ENCODE measurements at regions not wholly inside any gene's neighbourhood (a gene's known extent, or its start where the extent isn't known, plus 50 kb on each side); places are given as distances from the start of the nearest gene placed in this dataset.

DNA sequence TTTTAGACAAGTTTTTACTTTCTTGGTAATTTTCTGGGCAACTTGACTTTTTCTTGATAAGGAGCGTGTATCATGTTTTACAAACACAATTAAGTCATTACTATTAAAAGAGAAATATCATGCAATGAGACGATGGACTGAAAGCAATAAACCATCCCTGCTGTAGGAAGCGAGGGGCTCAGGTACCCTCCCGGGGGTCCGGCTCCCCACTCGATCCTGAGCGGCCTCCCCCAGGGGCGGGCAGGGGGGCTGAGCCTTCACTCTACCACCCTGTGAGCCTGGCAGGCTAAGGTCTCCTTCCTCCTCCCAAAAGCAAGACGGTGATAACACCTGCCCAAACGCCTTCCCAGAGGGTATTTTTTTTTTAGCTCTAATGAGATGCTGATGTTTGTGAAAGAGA is 51.8 kb upstream of the ADGRA1 start:
- DNase-seq, result no peak

DNA sequence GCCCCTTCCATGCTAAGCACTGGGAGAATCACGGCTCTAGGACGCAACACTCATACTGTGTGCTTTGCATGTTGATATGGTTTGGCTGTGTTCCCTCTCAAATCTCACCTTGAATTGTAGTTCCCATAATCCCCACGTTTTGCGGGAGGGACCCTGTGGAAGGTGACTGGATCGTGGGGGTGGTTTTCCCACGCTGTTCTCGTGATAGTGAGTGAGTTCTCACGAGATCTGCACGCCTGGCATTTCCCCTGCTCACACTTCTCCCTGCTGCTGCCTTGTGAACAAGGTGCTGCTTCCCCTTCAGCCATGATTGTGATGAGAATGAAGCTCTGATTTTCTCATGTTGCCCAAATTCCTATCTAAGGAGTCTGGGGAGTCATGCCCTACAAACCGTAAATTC is 53.0 kb upstream of the ADGRA1 start:
- no peak for DNase-seq

DNA sequence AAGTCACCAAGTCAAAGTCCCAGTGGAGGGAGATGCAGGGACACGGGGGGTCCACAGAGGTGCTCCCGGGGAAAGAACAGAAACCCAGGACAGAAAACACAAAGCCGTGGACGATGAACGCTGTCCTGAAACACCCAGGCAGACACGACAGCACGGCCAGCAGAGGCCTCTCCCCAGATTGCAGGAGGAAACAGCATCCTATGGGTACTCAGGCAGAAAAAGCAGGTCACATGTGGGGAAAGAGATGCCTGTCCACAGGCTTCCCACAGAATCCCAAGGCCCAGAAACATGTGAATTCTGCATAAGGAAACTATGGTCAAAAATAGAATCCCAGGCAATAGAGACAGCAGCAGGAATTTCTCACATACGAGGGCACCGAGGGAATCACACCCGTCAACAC is 53.6 kb upstream of the ADGRA1 start:
- DNase-seq, result no peak

DNA sequence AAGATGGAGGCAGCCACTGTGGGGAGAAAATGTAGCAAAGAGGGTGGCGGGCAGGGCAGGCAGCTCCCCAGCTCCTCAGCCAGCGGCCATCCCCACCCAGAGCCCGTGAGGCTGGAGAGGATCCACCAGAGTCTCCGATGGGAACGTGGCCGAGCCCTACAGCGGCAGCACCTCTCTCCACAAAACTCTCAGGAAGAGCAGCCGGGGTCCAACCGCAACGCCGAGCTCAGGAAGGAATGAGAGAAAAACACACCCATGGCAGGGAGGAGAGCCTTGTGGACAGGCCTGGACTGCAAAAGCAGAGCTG is 54.0 kb upstream of the ADGRA1 start:
- DNase-seq, result no peak

DNA sequence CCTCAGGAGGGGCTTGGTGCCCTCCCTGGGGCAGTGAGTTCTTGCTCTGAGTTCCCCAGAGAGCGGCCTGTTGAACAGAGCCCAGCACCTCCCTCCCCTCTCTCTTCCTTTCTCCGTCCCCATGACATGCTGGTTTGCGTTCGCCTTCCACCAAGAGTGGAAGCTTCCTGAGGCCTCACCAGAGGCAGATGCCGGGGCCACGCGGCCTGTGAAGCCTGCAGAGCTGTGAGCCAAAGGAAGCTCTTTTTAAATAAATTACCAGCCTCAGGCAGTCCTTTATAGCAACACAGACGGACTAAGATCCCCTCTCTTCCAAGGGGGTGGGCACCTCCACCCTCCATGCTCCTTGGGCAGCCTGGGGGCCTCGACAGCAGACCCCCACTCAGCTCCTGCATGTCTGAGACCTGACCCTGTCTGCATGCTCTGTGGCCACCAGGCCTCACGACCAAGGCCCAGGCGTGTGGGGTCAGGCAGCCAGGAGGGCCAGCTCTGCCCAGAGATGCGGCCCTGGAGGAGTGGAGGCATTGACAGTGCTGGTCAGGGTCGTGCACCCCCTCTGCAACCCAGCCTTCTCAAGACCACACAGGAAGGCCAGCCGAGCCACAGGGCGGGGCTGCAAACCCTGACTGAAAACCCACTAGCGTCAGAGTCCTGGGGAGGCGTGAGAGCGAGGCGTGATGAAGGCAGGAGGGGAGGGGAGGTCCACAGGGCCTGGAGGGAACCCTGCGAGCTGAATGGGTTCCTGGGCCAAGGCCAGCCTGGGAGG is 54.6 kb upstream of the ADGRA1 start:
- no peak for DNase-seq

DNA sequence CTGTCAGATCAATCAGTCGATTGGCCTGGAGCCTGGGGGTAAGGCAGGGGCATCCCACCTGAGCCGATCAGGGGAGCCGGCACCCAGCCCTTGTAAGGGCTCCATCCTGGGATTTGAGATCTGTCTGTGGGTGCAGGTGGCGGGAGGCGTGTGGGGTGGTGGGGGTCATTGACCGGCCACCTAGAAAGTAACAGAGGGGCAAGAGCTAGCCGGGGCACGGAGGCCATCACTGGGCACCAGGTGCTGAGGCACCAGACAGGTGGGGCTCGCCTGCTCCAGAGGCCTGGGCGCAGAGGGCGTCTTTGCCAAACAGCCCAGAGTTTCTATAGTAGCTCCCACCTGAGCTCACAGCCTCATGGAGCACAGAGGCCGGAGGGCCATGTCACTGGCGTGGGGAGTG is 55.5 kb upstream of the ADGRA1 start:
- DNase-seq, result no peak

DNA sequence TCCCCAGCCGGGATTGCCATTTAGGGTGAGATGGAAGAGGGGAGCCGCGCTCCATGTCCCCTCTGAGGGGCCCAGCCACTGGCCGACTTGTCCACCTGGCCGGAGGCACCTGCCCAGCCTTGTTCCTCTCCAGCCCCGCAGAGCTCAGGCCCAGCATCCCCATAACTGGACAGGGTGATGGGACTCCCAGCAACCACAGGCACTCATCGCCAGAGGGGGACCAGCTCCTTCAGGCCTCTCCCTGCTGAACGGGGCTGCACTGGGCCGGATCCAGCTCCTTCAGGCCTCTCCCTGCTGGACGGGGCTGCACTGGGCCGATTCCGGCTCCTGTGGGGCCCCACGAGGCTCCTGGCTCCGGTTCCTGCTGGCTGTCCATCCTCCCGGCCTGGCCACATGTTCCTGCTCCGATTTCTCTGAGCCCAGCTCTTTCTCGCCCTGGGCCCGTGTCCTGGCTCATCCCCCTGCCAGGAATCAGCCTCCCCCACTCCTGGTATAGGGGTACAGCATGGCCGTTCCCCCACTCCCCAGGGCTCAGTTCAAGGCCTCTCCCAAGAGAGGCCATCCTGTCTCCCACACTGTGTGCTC is 56.1 kb upstream of the ADGRA1 start:
- no peak for DNase-seq

DNA sequence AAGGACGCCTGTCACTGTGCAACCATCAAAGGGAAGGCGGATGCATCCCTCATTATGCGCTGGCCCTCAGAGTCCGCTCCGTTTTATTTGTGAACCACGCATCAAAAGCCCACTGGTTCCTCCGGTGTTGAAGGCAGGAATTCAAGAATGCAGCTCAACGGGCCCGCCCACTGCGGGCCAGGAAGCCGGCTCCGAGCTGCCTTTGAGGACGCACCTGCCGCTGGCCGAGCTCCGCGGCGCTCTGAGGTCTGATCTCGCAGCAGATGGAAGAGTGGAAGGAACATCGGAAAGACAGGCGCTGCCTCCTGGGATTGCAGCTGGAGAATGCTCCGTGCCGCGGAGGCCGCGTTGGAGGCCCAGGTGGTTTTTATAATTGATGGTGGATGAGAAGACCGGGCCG is 56.9 kb upstream of the ADGRA1 start:
- DNase-seq, result no peak

DNA sequence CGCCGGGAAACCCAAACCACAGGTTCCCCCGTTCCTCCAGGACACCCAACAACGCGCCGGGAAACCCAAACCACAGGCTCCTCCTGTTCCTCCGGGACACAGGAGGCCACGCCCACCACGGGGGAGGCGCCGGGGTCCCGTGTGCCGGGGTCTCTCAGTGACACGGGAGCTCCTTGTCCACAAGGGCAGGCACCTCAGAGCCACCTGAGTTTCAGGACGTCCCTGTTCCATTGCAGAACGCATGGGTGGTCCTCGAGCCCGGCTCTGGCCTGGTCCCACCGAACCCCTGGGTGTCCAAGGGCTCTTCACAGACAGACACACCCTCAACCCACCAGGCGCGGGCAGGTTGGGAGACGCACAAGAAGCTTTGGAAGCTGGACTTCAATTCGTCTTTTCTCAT is 57.6 kb upstream of the ADGRA1 start:
- DNase-seq, result no peak

DNA sequence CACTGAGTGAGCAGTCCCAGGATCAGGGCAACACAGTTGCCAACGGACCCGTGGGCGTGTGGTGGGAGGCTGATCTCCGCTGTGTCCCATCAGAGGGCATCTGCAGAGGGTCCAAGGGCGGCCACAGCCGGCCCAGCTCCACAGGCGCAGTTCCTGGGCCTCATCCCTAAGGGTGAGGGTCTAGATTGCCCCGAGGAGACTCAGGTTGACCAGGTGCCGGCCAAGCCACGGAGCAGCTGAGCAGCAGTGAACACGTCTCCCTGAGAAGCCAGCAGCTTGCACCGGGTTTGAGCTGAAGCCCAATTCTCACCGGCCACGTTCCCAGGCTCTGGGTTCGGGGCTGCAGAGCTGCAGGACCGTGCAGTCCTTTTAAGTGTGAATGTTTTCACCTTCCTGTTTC is 58.8 kb upstream of the ADGRA1 start:
- no peak for DNase-seq

DNA sequence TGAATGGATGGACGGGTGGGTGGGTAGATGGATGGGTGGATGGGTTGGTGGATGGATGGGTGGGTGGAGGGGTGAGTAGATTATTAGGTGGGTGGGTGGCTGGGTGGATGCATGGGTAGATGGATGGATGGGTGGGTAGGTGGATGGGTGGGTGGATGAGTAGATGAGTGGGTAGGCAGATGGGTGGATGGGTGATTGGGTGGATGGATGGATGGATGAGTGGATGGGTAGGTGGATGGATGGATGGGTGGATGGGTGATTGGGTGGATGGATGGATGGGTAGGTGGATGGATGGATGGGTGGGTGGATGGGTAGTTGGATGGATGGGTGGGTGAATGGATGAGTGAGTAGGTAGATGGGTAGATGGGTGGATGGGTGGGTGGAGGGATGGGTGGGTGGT is 59.6 kb upstream of the ADGRA1 start:
- no peak for DNase-seq

DNA sequence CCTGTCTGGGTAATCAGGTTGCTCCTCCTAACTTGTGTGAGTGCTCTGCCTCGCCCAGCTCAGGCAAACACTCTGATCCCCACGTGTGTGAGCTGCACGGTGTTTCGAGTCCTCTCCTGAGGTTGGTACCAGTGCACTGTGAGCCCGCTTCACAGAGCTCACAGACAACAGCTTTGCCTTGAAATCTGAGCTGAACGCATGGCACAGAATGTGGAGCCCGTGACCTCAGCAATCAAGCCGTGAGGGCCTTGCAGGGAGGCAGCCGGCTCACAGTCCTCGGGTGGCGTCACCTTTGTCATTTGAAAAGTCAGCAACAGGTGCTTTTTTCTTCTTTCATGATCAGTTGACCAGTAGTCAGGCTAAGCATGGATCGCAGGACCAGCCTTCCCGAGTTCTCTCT is 60.2 kb upstream of the ADGRA1 start:
- no peak for DNase-seq

DNA sequence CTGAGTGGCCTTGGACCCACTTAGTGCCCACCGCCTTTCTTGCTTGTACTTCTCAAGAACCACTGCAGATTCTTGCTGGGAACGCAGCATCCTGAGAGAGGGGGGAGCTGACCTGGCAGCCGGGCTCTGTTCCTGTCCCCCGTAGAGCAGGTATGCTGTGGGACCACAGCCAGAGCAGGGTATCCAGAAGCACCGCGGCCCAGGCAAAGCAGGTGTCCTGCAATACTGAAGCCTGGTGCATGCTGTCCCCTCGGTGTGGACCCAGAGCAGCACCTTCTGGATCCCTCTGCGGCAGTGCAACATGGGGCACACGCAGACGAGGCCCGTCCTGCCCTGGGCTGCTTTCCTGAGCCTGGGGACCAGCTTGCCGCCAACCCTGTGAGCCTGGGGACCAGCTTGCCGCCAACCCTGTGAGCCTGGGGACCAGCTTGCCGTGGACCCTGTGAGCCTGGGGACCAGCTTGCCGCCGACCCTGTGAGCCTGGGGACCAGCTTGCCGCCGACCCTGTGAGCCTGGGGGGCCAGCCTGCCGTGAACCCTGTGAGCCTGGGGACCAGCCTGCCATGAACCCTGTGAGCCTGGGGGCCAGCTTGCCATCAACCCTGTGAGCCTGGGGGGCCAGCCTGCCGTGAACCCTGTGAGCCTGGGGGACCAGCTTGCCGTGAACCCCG is 60.9 kb upstream of the ADGRA1 start:
- DNase-seq, result no peak

DNA sequence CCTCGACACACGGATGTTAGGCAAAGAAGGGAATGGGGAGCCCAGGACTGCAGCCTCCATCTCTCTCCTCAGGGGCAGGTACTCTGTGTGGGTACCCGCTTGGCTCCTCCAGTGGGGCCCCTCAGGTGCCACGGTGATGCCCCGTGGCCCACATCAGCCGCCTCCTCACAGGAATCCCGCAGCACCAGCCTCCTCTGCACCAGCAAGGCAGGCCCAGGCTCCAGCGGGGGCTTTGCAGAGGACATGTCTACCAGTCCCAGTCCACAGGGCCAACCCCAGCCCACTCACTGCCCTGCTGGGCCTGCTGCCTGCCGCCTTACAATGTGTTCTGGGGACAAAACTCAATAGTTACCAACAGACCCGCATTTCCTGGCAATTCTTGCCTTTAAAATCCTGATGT is 61.6 kb upstream of the ADGRA1 start:
- no peak for DNase-seq

DNA sequence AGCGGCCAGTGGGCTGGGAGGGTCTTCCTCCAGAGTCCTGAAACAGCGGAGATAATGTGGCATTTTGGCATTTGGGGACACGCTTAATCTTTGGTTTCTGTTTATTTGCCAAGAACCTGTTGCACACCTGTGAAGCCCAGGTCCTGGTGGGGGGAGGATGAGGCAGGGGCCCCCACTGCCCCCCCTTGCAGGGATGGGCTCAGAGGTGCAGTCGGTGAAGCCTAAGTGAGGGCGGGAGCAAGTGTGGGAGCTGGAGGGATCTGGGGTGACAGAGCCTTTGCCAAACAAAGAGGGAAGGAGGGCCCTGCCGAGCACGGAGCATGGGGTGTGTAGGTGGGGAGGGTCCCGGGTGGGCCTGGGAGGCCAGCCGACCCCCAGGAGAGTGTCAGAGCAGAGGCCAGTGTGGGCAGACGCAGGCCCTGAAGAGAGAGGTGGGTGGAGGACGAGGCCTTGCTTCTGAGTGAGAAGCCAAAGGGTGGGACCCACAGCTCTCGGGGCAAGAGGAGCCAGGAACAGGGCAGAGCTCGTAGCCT is 62.1 kb upstream of the ADGRA1 start:
- DNase-seq, result no peak

DNA sequence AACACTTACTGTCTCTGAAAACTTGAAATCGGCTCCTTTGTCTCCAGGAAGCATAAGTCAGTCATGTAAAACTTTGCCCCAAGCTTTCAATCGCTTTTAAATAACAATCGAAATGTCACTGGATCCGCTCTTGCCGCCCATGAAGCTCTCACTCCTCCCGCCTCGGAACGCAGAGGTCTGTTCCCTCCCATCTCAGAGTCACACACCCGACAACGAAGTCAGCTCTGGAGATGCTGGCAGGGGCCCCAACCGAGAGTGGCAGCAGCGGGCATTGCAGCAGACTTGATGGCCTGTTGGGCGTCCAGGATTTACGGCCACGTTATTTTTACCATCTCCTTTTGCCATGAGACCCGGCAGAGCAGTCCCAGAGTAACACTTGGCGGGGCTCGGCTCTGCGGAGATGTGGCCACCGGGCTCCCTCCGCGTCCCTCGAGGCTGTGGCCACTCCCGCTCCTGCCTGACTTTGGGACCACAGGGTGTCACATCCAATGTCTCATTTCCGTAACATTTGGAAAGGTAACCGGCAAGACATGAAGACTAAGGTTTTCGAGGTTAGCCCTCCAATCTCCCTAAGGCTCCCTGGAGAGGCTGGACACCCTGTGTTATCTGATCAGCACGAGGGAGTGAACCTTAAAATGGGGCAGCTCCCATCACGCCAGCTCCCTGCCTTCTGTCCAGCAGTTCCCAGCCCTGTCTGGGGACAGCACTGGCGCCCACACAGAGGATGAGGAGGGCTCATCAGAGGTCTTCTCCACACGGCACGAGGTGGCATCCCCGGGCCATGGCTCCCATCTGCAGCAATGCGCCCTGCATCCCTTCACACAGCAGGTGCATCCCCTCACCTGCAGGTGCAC is 62.8 kb upstream of the ADGRA1 start:
- DNase-seq, result no peak

DNA sequence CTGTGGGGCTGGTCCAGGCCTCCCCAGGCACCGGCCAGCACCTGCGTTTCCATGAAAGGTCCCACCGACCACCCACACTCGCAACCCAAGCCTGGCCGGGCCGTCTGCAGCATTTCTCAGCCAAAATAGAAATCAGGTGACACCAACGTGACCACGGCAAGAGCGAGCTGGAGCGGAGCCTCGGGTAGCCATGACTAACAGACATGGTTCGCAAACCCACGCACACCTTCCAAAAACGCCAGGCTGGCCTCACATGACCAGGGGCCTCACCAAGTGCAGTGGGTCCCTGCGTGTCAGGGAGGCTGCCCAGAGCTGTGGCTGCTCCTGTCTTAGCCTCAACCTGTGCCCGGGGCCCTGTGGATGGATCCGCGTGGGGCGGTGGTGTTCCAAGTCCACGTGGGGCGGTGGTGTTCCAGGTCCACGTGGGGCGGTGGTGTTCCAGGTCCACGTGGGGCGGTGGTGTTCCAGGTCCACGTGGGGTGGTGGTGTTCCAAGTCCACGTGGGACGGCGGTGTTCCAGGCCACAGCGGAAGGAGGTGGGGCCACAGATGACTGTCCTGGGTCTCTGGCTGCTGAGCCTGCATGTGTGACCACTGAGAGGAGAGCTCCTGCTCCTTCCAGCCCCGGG is 64.4 kb upstream of the ADGRA1 start:
- DNase-seq, result no peak

DNA sequence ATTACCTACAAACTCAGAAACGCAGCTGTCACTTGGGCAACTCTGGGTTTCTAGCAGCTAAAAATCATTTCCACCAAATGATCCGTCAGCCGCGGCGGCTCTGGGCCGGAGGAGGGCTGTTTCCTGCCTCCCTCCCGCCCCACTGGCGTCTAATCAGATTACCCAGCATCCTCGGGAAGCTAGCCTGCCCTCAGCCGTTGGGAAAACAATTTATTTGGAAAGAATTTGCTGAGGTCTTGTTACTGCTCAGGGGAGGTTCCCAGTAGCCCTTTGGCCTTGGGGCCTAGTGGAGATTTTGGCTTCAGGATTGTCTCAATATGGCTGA is 65.0 kb upstream of the ADGRA1 start:
- DNase-seq, result no peak

DNA sequence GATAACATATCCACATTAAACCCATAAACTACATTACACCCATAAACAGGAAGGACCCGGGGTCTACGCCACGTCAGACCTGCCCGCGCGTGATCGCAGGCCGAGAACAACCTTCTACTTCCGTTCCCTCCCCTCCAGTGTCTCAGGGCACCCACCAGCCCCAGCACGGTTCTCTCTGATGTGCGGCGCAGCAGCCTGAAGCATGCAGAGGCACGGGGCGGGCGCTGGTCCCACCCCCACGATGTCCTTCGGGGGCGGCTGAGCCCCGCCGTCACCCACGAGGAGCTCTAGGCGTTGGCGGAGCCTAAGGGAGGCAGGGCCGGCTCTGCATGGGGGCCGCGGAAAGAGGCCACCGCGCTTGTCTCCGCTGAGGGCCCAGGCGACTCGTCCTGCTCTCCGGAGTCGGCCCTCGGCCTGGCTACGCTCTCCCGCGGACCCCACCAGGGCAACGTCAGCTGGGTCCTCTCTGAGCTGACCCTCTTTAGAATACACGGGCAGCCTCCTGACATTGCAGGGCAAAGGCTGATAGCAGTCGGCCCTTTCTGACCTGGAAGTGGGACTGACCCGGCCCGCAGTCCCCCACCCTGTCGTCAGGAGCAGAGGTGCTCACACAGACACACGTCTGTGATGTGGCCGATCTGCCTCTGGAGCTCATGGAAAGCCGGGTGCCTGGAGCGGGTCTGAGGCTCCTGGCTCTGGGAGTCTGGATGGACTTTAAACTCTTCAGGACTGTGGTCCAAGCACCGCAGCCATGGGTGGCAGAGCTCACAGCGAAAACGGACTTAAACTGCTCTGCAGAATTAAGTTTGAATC is 65.6 kb upstream of the ADGRA1 start:
- no peak for DNase-seq

DNA sequence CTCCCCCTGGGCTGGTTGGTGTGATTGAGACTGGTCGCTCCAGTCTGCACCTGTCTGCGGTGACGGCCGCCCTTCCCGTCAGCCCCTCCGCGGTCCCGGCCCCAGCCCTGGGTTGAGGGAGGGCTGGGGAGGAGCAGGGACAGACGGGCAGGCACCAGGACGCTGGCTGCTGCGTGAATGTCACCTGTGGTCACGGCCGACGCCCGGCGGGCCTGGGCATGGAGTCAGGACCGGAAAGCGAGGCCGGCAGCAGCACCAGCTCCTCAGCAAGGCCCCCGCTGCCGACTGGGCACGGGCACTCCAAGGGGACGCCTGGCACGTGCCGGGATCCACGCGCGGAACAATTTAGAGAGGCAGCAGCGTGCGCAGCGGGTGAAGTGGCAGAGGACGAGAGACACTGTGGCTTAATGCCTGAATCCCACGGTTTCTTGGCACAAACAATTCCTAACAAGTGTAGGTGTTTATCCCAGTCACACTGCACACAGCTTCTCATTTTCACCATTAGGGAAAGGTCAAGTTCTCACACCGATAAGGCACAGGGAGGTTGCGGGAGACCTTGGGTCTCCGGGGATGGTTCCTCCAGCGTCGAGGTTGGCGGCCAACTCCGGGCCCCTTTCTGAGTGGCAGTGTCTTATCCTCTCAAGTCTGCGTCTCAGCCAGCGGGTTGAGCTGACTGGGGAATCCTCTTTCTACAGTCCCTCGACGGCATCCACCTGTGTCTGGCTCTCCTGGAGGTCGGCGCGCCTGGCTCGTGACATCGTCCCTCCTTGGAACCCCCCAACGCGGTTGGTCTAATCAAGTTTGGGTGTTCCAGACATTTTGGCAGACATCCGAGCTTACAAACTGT is 66.4 kb upstream of the ADGRA1 start:
- no peak for DNase-seq

Data from skin of body (tissue), 1 donor.